ENCODE measurements at regions not wholly inside any gene's neighbourhood (a gene's known extent, or its start where the extent isn't known, plus 50 kb on each side); places are given as distances from the start of the nearest gene placed in this dataset.

DNA sequence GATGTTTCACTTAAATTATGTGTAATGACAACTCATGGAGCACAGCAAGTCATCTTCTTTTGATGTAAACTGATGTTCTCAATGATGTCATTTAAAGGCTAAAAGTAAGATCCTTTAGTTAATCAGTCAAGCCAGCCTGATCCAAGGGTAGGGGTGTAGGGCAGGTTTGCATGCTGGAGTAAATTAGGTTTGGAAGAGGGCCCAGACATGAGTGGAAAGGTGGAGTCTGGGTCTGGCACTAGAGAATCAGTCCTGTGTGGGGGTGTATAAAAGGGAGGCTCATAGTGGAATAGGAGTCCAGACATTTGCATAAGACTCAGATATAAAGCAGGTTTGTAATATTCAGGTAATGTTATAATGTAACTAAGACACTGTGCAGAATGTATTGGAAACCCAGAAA, 88.8 kb upstream of the NYAP2 start:
- intact Hi-C loops (cut with DNase I), result no loop called here
- Histone ChIP-seq H3K9me3 (no peaks in the 10 kb centered on the region), H3K27ac (no peak overlapping the region), H3K4me1 (no peaks in the 10 kb centered on the region), H3K4me3 (no peak overlapping the region), H3K36me3 (no peaks in the 10 kb centered on the region), H3K27me3 (no peaks in the 10 kb centered on the region)
- DNase-seq, result no peak
- no peak for ATAC-seq
- TF ChIP-seq POLR2A (IDR thresholded peaks at IDR 0.05), result no peak
- TF ChIP-seq, protein P1, sequence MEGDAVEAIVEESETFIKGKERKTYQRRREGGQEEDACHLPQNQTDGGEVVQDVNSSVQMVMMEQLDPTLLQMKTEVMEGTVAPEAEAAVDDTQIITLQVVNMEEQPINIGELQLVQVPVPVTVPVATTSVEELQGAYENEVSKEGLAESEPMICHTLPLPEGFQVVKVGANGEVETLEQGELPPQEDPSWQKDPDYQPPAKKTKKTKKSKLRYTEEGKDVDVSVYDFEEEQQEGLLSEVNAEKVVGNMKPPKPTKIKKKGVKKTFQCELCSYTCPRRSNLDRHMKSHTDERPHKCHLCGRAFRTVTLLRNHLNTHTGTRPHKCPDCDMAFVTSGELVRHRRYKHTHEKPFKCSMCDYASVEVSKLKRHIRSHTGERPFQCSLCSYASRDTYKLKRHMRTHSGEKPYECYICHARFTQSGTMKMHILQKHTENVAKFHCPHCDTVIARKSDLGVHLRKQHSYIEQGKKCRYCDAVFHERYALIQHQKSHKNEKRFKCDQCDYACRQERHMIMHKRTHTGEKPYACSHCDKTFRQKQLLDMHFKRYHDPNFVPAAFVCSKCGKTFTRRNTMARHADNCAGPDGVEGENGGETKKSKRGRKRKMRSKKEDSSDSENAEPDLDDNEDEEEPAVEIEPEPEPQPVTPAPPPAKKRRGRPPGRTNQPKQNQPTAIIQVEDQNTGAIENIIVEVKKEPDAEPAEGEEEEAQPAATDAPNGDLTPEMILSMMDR (IDR thresholded peaks at IDR 0.05), result no peak

DNA sequence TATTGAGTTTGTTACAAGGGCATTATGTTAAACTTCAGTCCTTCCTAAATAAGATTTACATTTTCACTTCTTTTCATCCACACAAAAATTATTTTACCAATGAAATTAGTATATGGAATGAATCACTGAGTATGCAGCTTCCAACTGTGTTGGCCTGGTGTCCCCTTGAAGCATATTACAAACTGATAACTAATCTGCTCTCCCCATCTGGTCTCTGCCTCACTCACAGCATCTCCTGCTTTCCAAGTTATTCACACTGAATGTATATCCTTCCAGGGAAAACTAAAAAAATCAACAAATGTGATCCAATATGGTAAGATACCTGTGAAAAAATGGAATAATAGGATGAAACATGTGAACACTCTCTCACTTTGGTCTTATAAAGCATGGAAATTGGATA, 90.0 kb upstream of the NYAP2 start:
- DNase-seq (no peak), ATAC-seq (no peak)
- no peaks in the 10 kb centered on the region for H3K9me3 ChIP-seq
- H3K4me3 ChIP-seq, result no peak overlapping the region
- no peaks in the 10 kb centered on the region for H3K36me3 ChIP-seq
- TF ChIP-seq, protein P1 (IDR thresholded peaks at IDR 0.05), result no peak
- no peak for TF ChIP-seq POLR2A (IDR thresholded peaks at IDR 0.05)
- intact Hi-C loops (cut with DNase I), result no loop called here
- H3K4me1 ChIP-seq, result no peaks in the 10 kb centered on the region
- no peak overlapping the region for H3K27ac ChIP-seq
- no peaks in the 10 kb centered on the region for H3K27me3 ChIP-seq

DNA sequence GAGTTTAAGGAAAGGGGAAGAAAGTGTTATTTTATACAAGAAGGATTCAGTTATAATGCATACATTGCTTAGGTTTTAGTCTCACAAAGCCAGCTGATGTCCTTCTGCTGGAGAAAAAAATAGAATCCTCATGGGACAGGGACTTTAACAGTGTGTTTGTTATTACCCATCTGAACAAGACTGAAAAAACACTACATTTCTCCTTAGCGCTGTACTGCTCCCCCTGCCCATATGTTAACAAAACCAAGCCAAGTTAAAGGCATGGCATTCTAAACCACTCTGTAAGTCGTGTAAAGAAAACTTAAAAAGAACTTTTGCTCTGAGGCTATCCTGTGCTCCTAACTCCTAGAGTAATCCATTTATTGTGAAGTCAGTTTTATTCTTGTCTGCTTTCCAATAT, 102.6 kb upstream of the NYAP2 start:
- TF ChIP-seq, protein P1 (IDR thresholded peaks at IDR 0.05), result no peak
- no peak for TF ChIP-seq POLR2A (IDR thresholded peaks at IDR 0.05)
- no peak overlapping the region for H3K4me3 ChIP-seq
- no peaks in the 10 kb centered on the region for H3K36me3 ChIP-seq
- DNase-seq, result no peak
- no peak for ATAC-seq
- intact Hi-C loops (cut with DNase I), result no loop called here
- no peak overlapping the region for H3K27ac ChIP-seq
- 39 to 54% (median 48%) methylated on average over 2 of the region's 2 CpGs for WGBS, 4 donors
- H3K27me3 ChIP-seq, result no peaks in the 10 kb centered on the region
- no peaks in the 10 kb centered on the region for H3K4me1 ChIP-seq
- peaks cover 0 to 18% (median 0%) of the 10 kb centered on the region in 12 donors for H3K9me3 ChIP-seq

DNA sequence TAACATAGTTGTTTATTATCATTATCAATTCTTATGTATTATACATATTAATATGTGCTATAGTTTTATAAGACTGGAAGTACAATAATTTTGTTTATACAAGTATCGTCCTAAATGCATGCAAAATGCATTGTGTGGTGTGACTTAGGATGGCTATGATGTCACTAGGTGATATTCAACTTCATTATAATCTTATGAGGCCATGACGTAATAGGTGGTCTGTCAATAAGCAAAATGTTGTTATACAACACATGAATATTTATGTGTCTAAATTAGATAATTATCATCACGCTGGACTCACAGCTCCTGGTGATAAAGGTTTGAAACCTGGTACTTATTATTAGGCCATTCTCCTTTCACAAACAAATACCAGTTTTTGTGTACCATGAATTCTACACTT, 104.4 kb upstream of the NYAP2 start:
- DNase-seq (no peak), ATAC-seq (no peak)
- WGBS, 4 donors, result 67 to 80% (median 73%) methylated on average over 3 of the region's 3 CpGs
- H3K27ac ChIP-seq, result no peak overlapping the region
- H3K27me3 ChIP-seq, result no peaks in the 10 kb centered on the region
- no peaks in the 10 kb centered on the region for H3K36me3 ChIP-seq
- H3K9me3 ChIP-seq, result peaks cover 0 to 6% (median 0%) of the 10 kb centered on the region in 12 donors
- H3K4me3 ChIP-seq, result no peak overlapping the region
- intact Hi-C loops (cut with DNase I), result no loop called here
- TF ChIP-seq, protein P1 (IDR thresholded peaks at IDR 0.05), result no peak
- no peak for TF ChIP-seq POLR2A (IDR thresholded peaks at IDR 0.05)
- H3K4me1 ChIP-seq, result no peaks in the 10 kb centered on the region
